ENCODE measurements at regions not wholly inside any gene's neighbourhood (a gene's known extent, or its start where the extent isn't known, plus 50 kb on each side); places are given as distances from the start of the nearest gene placed in this dataset.

GRCh38 chrX:39895218-39896110, 202.3 kb downstream of the BCOR start:
- Mint-ChIP-seq H3K27ac (no peak overlapping the region), H3K36me3 (no peaks in the 10 kb centered on the region), H3K9me3 (no peaks in the 10 kb centered on the region), H3K27me3 (ENCODE audit: low read depth in 2 of 2) (peaks cover 10 to 20% of the 10 kb centered on the region in 2 donors), H3K4me3 (no peak overlapping the region), H3K4me1 (peaks cover 0 to 8% of the 10 kb centered on the region in 2 donors)
- no peak overlapping the region for H3K4me3 ChIP-seq (ENCODE audit: low read length)
- intact Hi-C loops (cut with micrococcal nuclease): no loop called here
- peaks cover 2% of the 10 kb centered on the region for H3K27me3 ChIP-seq (ENCODE audit: control insufficient read depth, insufficient read depth, low read length)
- WGBS (ENCODE audit: insufficient coverage): 89% methylated on average over 18 of the region's 18 CpGs
- no peaks in the 10 kb centered on the region for H3K9me3 ChIP-seq (ENCODE audit: control insufficient read depth, insufficient read depth, low read length)
- no peak for DNase-seq
- H3K36me3 ChIP-seq (ENCODE audit: control insufficient read depth, insufficient read depth, low read length): no peaks in the 10 kb centered on the region
- ATAC-seq: no peak
- H3K27ac ChIP-seq (ENCODE audit: low read length): no peak overlapping the region
- peaks cover 5% of the 10 kb centered on the region for H3K4me1 ChIP-seq (ENCODE audit: control insufficient read depth, insufficient read depth, low read length)
- TF ChIP-seq CTCF (IDR thresholded peaks at IDR 0.05): no peak

DNA sequence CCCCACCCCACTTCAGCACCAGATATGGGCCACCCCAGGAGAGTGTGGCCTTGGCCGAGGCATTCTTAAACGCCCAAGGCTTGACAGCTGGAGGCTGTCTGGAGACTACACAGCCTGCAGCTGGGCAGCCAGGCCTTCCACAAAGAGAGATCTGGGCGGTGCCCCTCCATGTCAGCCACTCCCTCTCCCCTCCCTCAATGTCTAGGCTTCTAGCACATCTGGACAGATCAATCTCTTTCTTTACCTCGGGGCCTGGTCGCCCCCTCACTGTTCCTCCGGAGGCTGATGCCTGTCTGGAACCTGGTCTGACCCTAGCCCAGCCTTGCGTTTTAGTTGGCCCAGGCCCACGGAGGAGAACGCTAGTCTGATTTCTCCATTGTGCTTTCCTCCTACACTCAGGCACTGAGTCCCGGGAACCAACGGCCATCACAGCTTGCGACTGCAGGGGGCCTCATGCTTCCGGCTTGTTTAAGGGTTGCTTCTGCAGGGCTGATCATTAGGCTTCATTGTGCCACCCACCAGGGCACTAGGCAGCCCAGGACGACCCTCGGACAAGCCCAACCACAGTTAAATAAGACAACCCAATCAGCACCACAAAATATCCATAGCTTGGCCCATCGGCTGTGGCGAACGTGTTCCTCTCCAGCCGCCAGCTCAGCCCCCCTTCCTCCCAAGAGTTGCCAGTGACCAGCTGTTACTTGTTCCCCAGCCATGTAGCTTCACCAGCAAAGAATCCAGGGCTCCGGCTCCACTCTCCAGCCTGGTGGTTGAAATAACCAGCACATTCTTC, 200.6 kb downstream of the BCOR start:
- Histone ChIP-seq H3K4me1 (ENCODE audit: control insufficient read depth, insufficient read depth, low read length) (peaks cover 5% of the 10 kb centered on the region), H3K27ac (ENCODE audit: low read length) (no peak overlapping the region), H3K9me3 (ENCODE audit: control insufficient read depth, insufficient read depth, low read length) (no peaks in the 10 kb centered on the region), H3K36me3 (ENCODE audit: control insufficient read depth, insufficient read depth, low read length) (no peaks in the 10 kb centered on the region), H3K27me3 (ENCODE audit: control insufficient read depth, insufficient read depth, low read length) (peaks cover 2% of the 10 kb centered on the region), H3K4me3 (ENCODE audit: low read length) (no peak overlapping the region)
- Mint-ChIP-seq H3K4me3 (no peak overlapping the region), H3K9me3 (no peaks in the 10 kb centered on the region), H3K27me3 (ENCODE audit: low read depth in 2 of 2) (peaks cover 10 to 33% of the 10 kb centered on the region in 2 donors), H3K36me3 (no peaks in the 10 kb centered on the region), H3K27ac (no peak overlapping the region), H3K4me1 (no peaks in the 10 kb centered on the region)
- TF ChIP-seq CTCF (IDR thresholded peaks at IDR 0.05): no peak
- intact Hi-C loops (cut with micrococcal nuclease): no loop called here
- WGBS (ENCODE audit: insufficient coverage): 90% methylated on average over 19 of the region's 20 CpGs
- DNase-seq (no peak), ATAC-seq (no peak)

- TF ChIP-seq CTCF (IDR thresholded peaks at IDR 0.05): no peak
- H3K9me3 Mint-ChIP-seq: no peaks in the 10 kb centered on the region
- no peaks in the 10 kb centered on the region for H3K36me3 Mint-ChIP-seq
- no peak overlapping the region for H3K4me3 Mint-ChIP-seq
- no peaks in the 10 kb centered on the region for H3K9me3 ChIP-seq (ENCODE audit: control insufficient read depth, insufficient read depth, low read length)
- intact Hi-C loops (cut with micrococcal nuclease): no loop called here
- H3K27ac ChIP-seq (ENCODE audit: low read length): no peak overlapping the region
- no peaks in the 10 kb centered on the region for H3K4me1 Mint-ChIP-seq
- no peak overlapping the region for H3K27ac Mint-ChIP-seq
- H3K4me1 ChIP-seq (ENCODE audit: control insufficient read depth, insufficient read depth, low read length): peaks cover 5% of the 10 kb centered on the region
- no peak for ATAC-seq
- H3K27me3 ChIP-seq (ENCODE audit: control insufficient read depth, insufficient read depth, low read length): peaks cover 2% of the 10 kb centered on the region
- no peak for DNase-seq
- peaks cover 10 to 34% of the 10 kb centered on the region in 2 donors for H3K27me3 Mint-ChIP-seq (ENCODE audit: low read depth in 2 of 2)
- H3K36me3 ChIP-seq (ENCODE audit: control insufficient read depth, insufficient read depth, low read length): no peaks in the 10 kb centered on the region
- H3K4me3 ChIP-seq (ENCODE audit: low read length): no peak overlapping the region
- WGBS (ENCODE audit: insufficient coverage): 38% methylated on average over 3 of the region's 6 CpGs
These were observed 200.0 kb downstream of the BCOR start for GRCh38 chrX:39897741-39898097.

Data from natural killer cell (primary cell).